ENCODE measurements at regions not wholly inside any gene's neighbourhood (a gene's known extent, or its start where the extent isn't known, plus 50 kb on each side); places are given as distances from the start of the nearest gene placed in this dataset.

DNA sequence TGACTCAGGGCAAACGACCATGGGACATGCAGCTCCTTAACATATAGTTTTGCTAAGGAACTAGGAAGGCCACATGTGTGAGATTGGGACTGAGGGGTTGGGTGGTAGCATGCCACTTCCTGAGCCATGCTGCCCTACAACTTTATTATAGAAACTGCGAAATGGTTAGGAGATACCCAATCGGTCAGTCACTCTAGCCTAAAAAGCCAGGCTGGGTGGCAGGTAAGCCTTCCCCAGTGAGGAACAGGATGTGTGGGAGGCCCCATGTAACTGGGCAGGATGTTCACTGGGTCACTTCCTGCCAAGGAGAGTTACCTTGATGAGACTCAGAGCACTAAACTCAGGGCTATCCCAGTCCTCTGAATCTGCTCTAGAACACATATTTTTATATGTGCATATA is 123.5 kb downstream of the MAP3K7 start:
- no peak overlapping the region for H3K4me3 ChIP-seq (ENCODE audit: low read depth, low read length)
- POLR2A ChIA-PET: no interaction called here
- TF ChIP-seq, protein P1, sequence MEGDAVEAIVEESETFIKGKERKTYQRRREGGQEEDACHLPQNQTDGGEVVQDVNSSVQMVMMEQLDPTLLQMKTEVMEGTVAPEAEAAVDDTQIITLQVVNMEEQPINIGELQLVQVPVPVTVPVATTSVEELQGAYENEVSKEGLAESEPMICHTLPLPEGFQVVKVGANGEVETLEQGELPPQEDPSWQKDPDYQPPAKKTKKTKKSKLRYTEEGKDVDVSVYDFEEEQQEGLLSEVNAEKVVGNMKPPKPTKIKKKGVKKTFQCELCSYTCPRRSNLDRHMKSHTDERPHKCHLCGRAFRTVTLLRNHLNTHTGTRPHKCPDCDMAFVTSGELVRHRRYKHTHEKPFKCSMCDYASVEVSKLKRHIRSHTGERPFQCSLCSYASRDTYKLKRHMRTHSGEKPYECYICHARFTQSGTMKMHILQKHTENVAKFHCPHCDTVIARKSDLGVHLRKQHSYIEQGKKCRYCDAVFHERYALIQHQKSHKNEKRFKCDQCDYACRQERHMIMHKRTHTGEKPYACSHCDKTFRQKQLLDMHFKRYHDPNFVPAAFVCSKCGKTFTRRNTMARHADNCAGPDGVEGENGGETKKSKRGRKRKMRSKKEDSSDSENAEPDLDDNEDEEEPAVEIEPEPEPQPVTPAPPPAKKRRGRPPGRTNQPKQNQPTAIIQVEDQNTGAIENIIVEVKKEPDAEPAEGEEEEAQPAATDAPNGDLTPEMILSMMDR (IDR thresholded peaks at IDR 0.05; ENCODE audit: insufficient read depth, low read length, missing control alignments): no peak
- CTCF ChIA-PET: no interaction called here
- no peak for DNase-seq (ENCODE audit: low read depth, low spot score)

DNA sequence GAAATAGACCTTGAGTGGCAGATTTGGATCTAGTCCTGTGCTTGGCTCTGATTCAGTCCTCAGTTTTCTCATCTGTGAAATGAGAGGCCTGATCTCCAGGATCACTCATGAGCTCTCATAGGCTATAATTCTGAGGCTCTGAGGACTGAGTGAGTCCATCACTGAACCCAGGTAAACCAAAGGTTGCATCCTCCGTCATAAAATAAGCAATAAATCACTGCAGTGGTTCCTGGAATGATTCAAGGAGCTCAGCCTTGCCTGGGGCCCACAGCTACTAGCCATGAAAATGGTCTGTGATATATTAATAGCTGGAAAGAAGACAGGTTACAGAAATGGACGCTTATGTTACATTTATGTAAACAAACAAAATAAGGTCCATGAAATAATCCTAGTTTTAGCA is 124.8 kb downstream of the MAP3K7 start:
- no peak for DNase-seq (ENCODE audit: low read depth, low spot score)
- TF ChIP-seq, protein P1 (IDR thresholded peaks at IDR 0.05; ENCODE audit: insufficient read depth, low read length, missing control alignments): no peak
- ChIA-PET CTCF (interaction anchor here (0.8 kb wide), 1 partner anchor 521 kb away, joined by 3 read pairs; no protein-coding TSS in a partner anchor), POLR2A (no interaction called here)
- no peak overlapping the region for H3K4me3 ChIP-seq (ENCODE audit: low read depth, low read length)

DNA sequence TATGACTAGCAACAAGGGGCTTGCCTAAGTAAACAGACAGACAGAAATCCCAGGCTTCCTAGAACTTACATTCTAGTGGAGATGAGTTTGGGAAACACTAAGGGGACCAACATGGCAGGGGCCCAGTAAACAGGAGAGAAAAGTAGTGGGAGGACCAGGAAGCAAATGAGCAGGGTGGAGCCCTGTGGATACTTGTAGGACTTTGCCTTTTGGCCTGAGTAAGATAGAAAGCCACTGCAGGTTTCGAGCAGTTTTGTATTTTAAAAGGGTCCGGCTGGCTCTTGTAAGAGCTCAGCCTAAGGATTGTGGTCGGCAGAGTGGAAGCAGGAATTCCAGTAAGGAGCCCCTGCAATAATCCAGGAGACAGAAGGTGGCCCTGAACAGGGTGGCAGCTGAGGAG is 125.5 kb downstream of the MAP3K7 start:
- CTCF ChIA-PET: interaction anchor here (0.8 kb wide), 1 partner anchor 521 kb away, joined by 3 read pairs; no protein-coding TSS in a partner anchor
- H3K4me3 ChIP-seq (ENCODE audit: low read depth, low read length): no peak overlapping the region
- TF ChIP-seq, protein P1 (IDR thresholded peaks at IDR 0.05; ENCODE audit: insufficient read depth, low read length, missing control alignments): no peak
- DNase-seq (ENCODE audit: low read depth, low spot score): no peak
- POLR2A ChIA-PET: no interaction called here

DNA sequence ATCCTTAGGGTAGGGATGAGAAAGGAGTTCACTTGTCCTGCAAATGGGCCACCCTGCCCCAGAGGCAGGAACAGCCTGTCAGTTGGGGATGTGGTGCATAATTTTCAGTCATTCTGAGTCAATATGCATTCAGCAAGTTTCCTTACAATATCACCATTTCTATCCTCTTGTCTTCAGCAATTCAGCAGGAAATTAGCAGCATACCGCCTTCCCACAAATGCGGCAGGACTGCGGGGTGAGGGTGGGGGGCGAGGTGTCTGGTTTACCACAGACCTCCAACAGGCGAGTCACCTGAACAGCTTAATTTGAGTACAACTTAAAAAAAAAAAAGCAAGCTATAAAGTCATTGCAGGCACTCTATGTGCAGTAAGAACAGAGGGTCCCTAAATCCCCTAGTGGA is 126.8 kb downstream of the MAP3K7 start:
- CTCF ChIA-PET: interaction anchor here (1.1 to 1.3 kb wide), 2 partner anchors 19 to 520 kb away, joined by 3 to 5 read pairs; no protein-coding TSS in a partner anchor
- TF ChIP-seq, protein P1 (IDR thresholded peaks at IDR 0.05; ENCODE audit: insufficient read depth, low read length, missing control alignments): no peak
- DNase-seq (ENCODE audit: low read depth, low spot score): no peak
- H3K4me3 ChIP-seq (ENCODE audit: low read depth, low read length): no peak overlapping the region
- POLR2A ChIA-PET: no interaction called here

DNA sequence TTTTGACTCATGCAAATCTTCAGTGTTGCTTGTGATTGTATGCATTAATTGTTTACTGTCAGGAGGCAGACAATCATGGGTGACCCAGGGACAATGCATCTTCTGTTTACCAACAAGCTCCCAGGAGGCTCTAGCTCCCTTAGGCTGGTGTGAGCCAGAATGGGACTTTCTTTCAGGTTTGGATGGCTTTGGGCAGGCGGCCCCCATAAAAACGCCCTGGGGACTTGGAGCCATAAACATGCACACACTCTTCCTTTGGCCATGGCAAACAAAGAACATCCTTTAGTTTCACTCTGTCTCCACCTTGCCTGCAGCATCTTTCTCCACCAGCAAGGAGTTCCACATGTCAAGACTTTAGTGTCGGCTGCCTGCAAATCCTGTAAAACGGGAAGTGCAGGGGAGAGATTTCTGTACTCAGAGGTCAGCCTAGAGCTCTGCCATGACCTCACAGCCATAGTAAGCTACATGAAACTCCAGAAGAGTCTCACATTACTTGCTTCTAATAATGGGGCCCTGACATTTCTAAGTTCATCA is 127.6 kb downstream of the MAP3K7 start:
- H3K4me3 ChIP-seq (ENCODE audit: low read depth, low read length): no peak overlapping the region
- POLR2A ChIA-PET: no interaction called here
- TF ChIP-seq, protein P1 (IDR thresholded peaks at IDR 0.05; ENCODE audit: insufficient read depth, low read length, missing control alignments): no peak
- no peak for DNase-seq (ENCODE audit: low read depth, low spot score)
- CTCF ChIA-PET: interaction anchor here (1.1 to 1.3 kb wide), 2 partner anchors 20 to 519 kb away, joined by 3 to 5 read pairs; no protein-coding TSS in a partner anchor

DNA sequence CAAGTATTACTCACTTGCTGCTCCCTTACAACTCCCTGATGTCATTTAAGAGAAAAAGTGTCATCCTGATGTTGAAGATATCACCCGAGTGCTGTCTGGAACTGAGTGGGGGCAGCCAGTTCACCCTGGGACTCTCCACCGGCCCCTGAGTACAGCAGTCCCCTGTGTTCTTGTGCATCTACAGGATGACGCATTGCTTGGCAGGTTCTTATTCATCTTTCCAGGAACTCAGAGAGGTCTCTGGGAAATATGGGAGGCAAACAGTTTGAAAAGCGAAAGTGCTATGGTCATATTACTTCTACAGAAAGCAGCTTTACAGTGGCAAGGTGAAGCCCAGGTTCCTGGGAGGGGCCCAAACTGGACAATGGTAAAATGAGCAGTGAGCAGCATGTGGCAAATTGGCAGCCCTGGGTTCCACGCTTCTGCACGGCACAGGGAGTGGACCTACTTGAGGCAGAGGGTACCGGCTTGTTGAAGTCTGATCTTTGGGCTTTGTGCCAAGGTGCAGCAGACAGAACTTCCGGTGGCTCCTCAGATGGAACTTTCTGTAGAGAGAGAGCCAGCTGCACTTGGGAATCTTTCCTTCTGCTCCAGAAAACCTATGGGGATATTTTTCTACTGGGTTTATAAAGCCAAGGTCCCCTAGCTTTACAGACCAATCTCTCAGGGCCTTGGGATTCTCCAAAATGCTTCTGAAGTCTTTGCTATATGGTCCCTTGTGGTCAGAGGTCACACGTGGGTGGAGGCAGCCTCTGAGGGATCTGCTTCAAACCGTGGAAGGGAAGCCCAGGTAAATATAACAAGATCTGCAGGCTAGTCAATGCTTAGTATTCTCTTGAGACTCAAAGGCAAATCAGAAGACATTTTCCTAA is 128.3 kb downstream of the MAP3K7 start:
- no peak for DNase-seq (ENCODE audit: low read depth, low spot score)
- no peak overlapping the region for H3K4me3 ChIP-seq (ENCODE audit: low read depth, low read length)
- ChIA-PET CTCF (interaction anchor here (0.9 kb wide), 2 partner anchors 13 to 21 kb away, joined by 3 read pairs; no protein-coding TSS in a partner anchor), POLR2A (no interaction called here)
- TF ChIP-seq, protein P1 (IDR thresholded peaks at IDR 0.05; ENCODE audit: insufficient read depth, low read length, missing control alignments): no peak
